ENCODE measurements at regions not wholly inside any gene's neighbourhood (a gene's known extent, or its start where the extent isn't known, plus 50 kb on each side); places are given as distances from the start of the nearest gene placed in this dataset.
A peak's percentile ranks its signal among the peaks of the same experiment; 100 is the strongest.

- no peak for DNase-seq
- Histone ChIP-seq H3K4me3 (replicated peaks in 1 of 3; ENCODE audit: low read depth in 2 of 3, low read length in 3 of 3) (no peak overlapping the region), H3K4me2 (replicated peaks; ENCODE audit: extremely low read depth, low read length, poor library complexity, severe bottlenecking) (no peak overlapping the region), H3K9me3 (replicated peaks in 1 of 2; ENCODE audit: control insufficient read depth in 1 of 2, insufficient read depth in 1 of 2, low read length in 2 of 2) (no peaks in the 10 kb centered on the region), H3K4me1 (ENCODE audit: control insufficient read depth in 1 of 2, insufficient read depth in 2 of 2, low read length in 2 of 2) (no peaks in the 10 kb centered on the region), H3K27me3 (ENCODE audit: control insufficient read depth in 2 of 2, insufficient read depth in 2 of 2, low read length in 2 of 2) (no peaks in the 10 kb centered on the region), H3K27ac (ENCODE audit: low read depth in 1 of 2, low read length in 2 of 2) (no peak overlapping the region), H3K36me3 (replicated peaks in 1 of 2; ENCODE audit: control insufficient read depth in 1 of 2, insufficient read depth in 2 of 2, low read length in 2 of 2) (no peaks in the 10 kb centered on the region), H3K9ac (ENCODE audit: insufficient read depth, low read length, poor library complexity, severe bottlenecking) (no peak overlapping the region), H2AFZ (ENCODE audit: insufficient read depth, low read depth, low read length, poor library complexity, severe bottlenecking) (peak overlapping the region; percentile 5), H4K20me1 (ENCODE audit: insufficient read depth, low read length) (no peaks in the 10 kb centered on the region), H3K79me2 (ENCODE audit: insufficient read depth, low read length) (no peaks in the 10 kb centered on the region)
- H3K27me3 Mint-ChIP-seq (ENCODE audit: low read depth in 3 of 3) = peaks cover 0 to under 1% (median 0%) of the 10 kb centered on the region in 3 donors
- H3K4me1 Mint-ChIP-seq = peaks cover 5% of the 10 kb centered on the region
- H3K9me3 Mint-ChIP-seq = peaks cover 0 to 3% (median 0%) of the 10 kb centered on the region in 7 donors
- intact Hi-C loops (cut with micrococcal nuclease) = no loop called here
- no peak overlapping the region for H3K4me3 Mint-ChIP-seq
- H3K27ac Mint-ChIP-seq = no peak overlapping the region
- no peak for TF ChIP-seq CTCF (IDR thresholded peaks at IDR 0.05)
- no peaks in the 10 kb centered on the region for H3K36me3 Mint-ChIP-seq
- WGBS (ENCODE audit: insufficient coverage) = 100% methylated on average over 1 of the region's 1 CpG
These were observed 85.8 kb downstream of the PHAX start for GRCh38 chr5:126686451-126687126.

GRCh38 chr5:126692971-126693370, 84.0 kb upstream of the LMNB1 start:
- Histone ChIP-seq H2AFZ (ENCODE audit: insufficient read depth, low read depth, low read length, poor library complexity, severe bottlenecking) (no peak overlapping the region), H3K4me2 (replicated peaks; ENCODE audit: extremely low read depth, low read length, poor library complexity, severe bottlenecking) (no peak overlapping the region), H3K27ac (ENCODE audit: low read depth in 1 of 2, low read length in 2 of 2) (no peak overlapping the region), H3K9me3 (replicated peaks in 1 of 2; ENCODE audit: control insufficient read depth in 1 of 2, insufficient read depth in 1 of 2, low read length in 2 of 2) (no peaks in the 10 kb centered on the region), H3K4me1 (ENCODE audit: control insufficient read depth in 1 of 2, insufficient read depth in 2 of 2, low read length in 2 of 2) (peaks cover 13 to 23% of the 10 kb centered on the region in 2 donors), H3K36me3 (replicated peaks in 1 of 2; ENCODE audit: control insufficient read depth in 1 of 2, insufficient read depth in 2 of 2, low read length in 2 of 2) (no peaks in the 10 kb centered on the region), H3K4me3 (replicated peaks in 1 of 3; ENCODE audit: low read depth in 2 of 3, low read length in 3 of 3) (no peak overlapping the region), H3K79me2 (ENCODE audit: insufficient read depth, low read length) (no peaks in the 10 kb centered on the region), H4K20me1 (ENCODE audit: insufficient read depth, low read length) (no peaks in the 10 kb centered on the region), H3K27me3 (ENCODE audit: control insufficient read depth in 2 of 2, insufficient read depth in 2 of 2, low read length in 2 of 2) (no peaks in the 10 kb centered on the region), H3K9ac (ENCODE audit: insufficient read depth, low read length, poor library complexity, severe bottlenecking) (no peak overlapping the region)
- Mint-ChIP-seq H3K27ac (no peak overlapping the region), H3K4me1 (peaks cover 14% of the 10 kb centered on the region), H3K4me3 (no peak overlapping the region), H3K9me3 (peaks cover 0 to 3% (median 0%) of the 10 kb centered on the region in 7 donors), H3K36me3 (no peaks in the 10 kb centered on the region), H3K27me3 (ENCODE audit: low read depth in 3 of 3) (no peaks in the 10 kb centered on the region)
- intact Hi-C loops (cut with micrococcal nuclease) = no loop called here
- no peak for TF ChIP-seq CTCF (IDR thresholded peaks at IDR 0.05)
- no peak for DNase-seq
- 88% methylated on average over 3 of the region's 5 CpGs for WGBS (ENCODE audit: insufficient coverage)
